ENCODE measurements at regions not wholly inside any gene's neighbourhood (a gene's known extent, or its start where the extent isn't known, plus 50 kb on each side); places are given as distances from the start of the nearest gene placed in this dataset.

- no peak for DNase-seq
Observed at GRCh38 chr9:82332018-82332773, 343.6 kb downstream of the SPATA31D1 start.

- DNase-seq = no peak
Observed at GRCh38 chr9:82332774-82333152, 344.2 kb downstream of the SPATA31D1 start.

- no peak for DNase-seq
Observed at GRCh38 chr9:82333671-82334070, 345.1 kb downstream of the SPATA31D1 start.

GRCh38 chr9:82334286-82334685 is 345.7 kb downstream of the SPATA31D1 start:
- no peak for DNase-seq

GRCh38 chr9:82337351-82337750 is 348.8 kb downstream of the SPATA31D1 start:
- no peak for DNase-seq

- no peak for DNase-seq
Observed at GRCh38 chr9:82342046-82342445, 353.5 kb downstream of the SPATA31D1 start.

- DNase-seq = no peak
Observed at GRCh38 chr9:82346040-82346439, 357.5 kb downstream of the SPATA31D1 start.

GRCh38 chr9:82353631-82354278 is 365.2 kb downstream of the SPATA31D1 start:
- no peak for DNase-seq

- DNase-seq = no peak
Observed at GRCh38 chr9:82354279-82354659, 365.7 kb downstream of the SPATA31D1 start.

GRCh38 chr9:82356131-82356530 is 367.6 kb downstream of the SPATA31D1 start:
- DNase-seq = no peak

GRCh38 chr9:82356871-82357270 is 368.3 kb downstream of the SPATA31D1 start:
- DNase-seq = no peak

GRCh38 chr9:82363198-82363597 is 374.6 kb downstream of the SPATA31D1 start:
- DNase-seq = no peak

GRCh38 chr9:82363682-82364081 is 375.1 kb downstream of the SPATA31D1 start:
- DNase-seq = no peak

GRCh38 chr9:82367016-82367415 is 378.4 kb downstream of the SPATA31D1 start:
- no peak for DNase-seq

GRCh38 chr9:82367929-82368328 is 379.4 kb downstream of the SPATA31D1 start:
- no peak for DNase-seq

GRCh38 chr9:82369251-82369945 is 380.8 kb downstream of the SPATA31D1 start:
- no peak for DNase-seq

- no peak for DNase-seq
Observed at GRCh38 chr9:82375041-82375440, 386.5 kb downstream of the SPATA31D1 start.

GRCh38 chr9:82376677-82377232 is 388.2 kb downstream of the SPATA31D1 start:
- DNase-seq = no peak

- no peak for DNase-seq
Observed at GRCh38 chr9:82382887-82383616, 394.5 kb downstream of the SPATA31D1 start.

- DNase-seq = no peak
Observed at GRCh38 chr9:82385633-82386032, 397.1 kb downstream of the SPATA31D1 start.

- DNase-seq = no peak
Observed at GRCh38 chr9:82397534-82397933, 409.0 kb downstream of the SPATA31D1 start.

GRCh38 chr9:82404196-82404870 is 415.8 kb downstream of the SPATA31D1 start:
- no peak for DNase-seq
